Activated T-cell treated with anti-CD3 and anti-CD28 coated beads, Interleukin-2, amount 50 U/mL, for 72 hours (primary cell): ENCODE measurements at regions not wholly inside any gene's neighbourhood (a gene's known extent, or its start where the extent isn't known, plus 50 kb on each side); places are given as distances from the start of the nearest gene placed in this dataset.

Experiments used
- ATAC-seq, 2 donors: fragments of 150-1000 bp; cut with Tn5 transposase; replicated peaks in 1 of 2; 2 replicates each; pipeline ENCODE4 v1.10.0; 2021; ENCODE audit warnings: moderate library complexity in 2 of 2, mild to moderate bottlenecking in 1 of 2
- DNase-seq, 2 donors: peaks; one replicate each; pipeline ENCODE4 v3.0.0; 2021 to 2022; ENCODE audit warnings: mixed read lengths in 1 of 2
- H3K27ac Mint-ChIP-seq: one replicate; pipeline ENCODE4 v1.8.0; 2022; ENCODE audit warnings: mild to moderate bottlenecking, moderate library complexity, mixed read lengths
- H3K27me3 Mint-ChIP-seq: one replicate; pipeline ENCODE4 v1.8.0; 2022; ENCODE audit warnings: low read depth, mixed read lengths
- H3K36me3 Mint-ChIP-seq, 2 donors: one replicate each; pipeline ENCODE4 v1.8.0; 2022; ENCODE audit warnings: mixed read lengths in 2 of 2, mild to moderate bottlenecking in 1 of 2; ENCODE audit not compliant: insufficient read depth in 2 of 2
- H3K4me1 Mint-ChIP-seq: one replicate; pipeline ENCODE4 v1.8.0; 2022; ENCODE audit warnings: low read depth, mixed read lengths
- H3K4me3 Mint-ChIP-seq, 2 donors: one replicate each; pipeline ENCODE4 v1.8.0; 2022; ENCODE audit warnings: mild to moderate bottlenecking in 2 of 2, mixed read lengths in 2 of 2, moderate library complexity in 2 of 2
- H3K9me3 Mint-ChIP-seq, 2 donors: one replicate each; pipeline ENCODE4 v1.8.0; 2022; ENCODE audit warnings: mixed read lengths in 2 of 2

DNA sequence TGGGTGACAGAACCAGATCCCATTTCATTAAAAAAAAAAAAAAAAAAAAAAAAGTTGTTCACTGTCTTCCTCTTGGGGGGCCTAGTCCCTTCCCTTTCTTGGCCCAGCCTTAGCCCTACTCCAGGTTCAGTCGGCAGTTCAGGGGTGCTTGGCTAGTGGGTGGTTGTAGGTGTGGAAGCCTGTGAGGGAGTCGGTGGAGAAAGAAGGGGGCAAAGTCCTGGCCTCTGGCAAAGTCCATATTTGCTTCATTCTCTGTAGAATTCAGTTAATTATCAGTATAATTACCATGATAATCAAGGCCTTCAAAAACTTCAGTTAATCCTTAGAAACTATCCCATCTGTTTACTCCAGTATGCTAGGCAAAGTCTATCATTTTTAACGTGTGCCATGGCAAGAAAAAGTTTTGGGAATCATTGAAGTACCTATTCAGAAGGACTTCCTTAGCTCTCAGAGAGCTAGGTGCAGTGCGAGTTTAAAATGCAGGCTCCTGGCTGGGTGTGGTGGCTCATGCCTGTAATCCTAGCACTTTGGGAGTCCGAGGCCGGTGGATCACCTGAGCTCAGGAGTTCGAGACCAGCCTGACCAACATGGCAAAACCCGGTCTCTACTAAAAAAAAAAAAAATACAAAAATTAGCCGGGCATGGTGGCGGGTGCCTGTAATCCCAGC lies 205.7 kb upstream of the ARG1 start:
- H3K36me3 Mint-ChIP-seq: peaks cover 0 to 2% of the 10 kb centered on the region in 2 donors
- no peaks in the 10 kb centered on the region for H3K9me3 Mint-ChIP-seq
- no peak overlapping the region for H3K4me3 Mint-ChIP-seq
- H3K27ac Mint-ChIP-seq: no peak overlapping the region
- DNase-seq: no peak
- no peak for ATAC-seq
- no peaks in the 10 kb centered on the region for H3K27me3 Mint-ChIP-seq
- peaks cover 20% of the 10 kb centered on the region for H3K4me1 Mint-ChIP-seq

DNA sequence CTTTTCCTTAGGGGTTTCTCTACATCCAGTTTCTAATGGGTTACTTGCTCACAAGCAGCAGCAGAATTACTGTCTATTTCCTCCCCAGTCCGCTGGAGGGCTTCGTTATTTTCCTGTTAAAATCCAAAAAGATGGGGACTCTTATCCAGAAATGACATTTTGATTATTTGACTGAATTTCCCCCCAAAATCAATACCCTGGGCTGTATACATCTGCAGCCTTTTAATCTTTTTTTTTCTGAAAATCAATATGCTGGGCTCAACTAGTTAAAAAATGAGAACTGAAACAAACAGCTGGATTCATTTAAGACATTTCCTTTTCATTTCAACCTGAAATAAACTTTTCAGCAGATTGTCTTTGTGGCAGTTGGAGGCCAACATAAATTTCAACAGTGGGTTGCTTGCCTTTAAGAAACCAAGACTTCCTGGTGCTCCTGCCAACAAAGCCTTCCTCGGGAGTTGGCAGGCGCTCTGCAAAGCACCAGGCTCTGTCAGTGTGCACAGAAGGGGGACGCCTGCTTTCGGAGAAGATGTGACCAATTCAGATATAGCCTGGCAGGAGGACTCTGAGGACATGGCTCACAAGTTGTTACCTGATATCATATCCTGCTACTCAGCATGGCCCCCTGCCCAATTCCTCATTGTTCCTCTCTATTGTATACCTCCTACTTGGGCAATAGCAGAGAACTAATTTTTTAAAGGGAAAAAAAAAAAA lies 204.7 kb upstream of the ARG1 start:
- Mint-ChIP-seq H3K4me3 (no peak overlapping the region), H3K27ac (no peak overlapping the region), H3K9me3 (peaks cover 0 to 2% of the 10 kb centered on the region in 2 donors), H3K36me3 (peaks cover 0 to 2% of the 10 kb centered on the region in 2 donors), H3K4me1 (peaks cover 20% of the 10 kb centered on the region), H3K27me3 (no peaks in the 10 kb centered on the region)
- DNase-seq (no peak), ATAC-seq (no peak)

DNA sequence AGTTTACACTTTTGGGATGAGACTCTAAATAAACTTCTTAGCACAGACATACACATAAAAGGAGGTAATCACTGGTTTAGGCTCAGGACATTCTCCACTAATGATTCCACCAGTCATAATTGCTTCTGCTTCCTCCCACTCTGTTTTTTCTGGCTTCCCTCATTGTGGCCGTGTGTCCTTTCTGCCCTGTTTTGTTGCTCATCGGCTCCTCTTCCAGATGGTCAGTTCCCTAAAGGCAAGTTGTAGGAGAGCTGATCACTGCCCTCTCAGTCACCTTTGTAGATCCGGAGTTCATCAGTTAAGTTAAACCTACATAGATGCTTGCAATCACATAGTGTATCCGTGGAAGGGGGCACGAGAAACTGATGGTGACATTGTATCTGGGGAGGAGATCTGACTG lies 200.5 kb upstream of the ARG1 start:
- Mint-ChIP-seq H3K4me1 (peaks cover 5% of the 10 kb centered on the region), H3K27ac (no peak overlapping the region), H3K27me3 (no peaks in the 10 kb centered on the region), H3K4me3 (no peak overlapping the region), H3K9me3 (peaks cover 0 to 2% of the 10 kb centered on the region in 2 donors), H3K36me3 (peaks cover 0 to 2% of the 10 kb centered on the region in 2 donors)
- DNase-seq (no peak), ATAC-seq (no peak)

DNA sequence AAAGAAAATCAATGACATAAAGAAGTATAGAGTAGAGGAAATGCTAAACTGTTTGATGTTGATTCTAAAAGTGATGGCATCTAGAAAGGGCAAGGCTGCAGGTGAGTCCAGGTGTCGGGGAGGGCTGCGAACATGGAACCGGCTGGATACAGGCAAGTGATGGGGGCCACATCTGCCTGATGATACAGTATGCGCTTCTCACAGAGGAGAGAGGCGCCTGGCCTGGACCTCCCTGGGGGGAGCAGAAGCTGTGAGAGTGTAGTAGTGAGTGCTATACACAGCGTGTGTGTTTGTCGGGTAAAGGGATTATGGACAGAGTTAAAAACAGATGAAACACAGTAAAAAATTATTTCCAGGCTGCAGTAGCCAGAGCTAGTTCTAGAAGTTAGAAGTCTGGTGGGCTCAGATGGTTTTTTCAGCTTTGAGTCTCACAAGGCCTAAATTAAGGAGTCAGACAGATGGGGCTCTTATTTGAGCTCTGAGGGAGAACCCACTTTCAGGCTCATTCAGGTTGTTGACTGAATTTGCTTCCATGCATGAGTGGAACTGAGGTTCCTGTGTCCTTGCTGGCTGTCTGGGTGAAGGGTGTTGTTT lies 195.8 kb upstream of the ARG1 start:
- no peaks in the 10 kb centered on the region for H3K36me3 Mint-ChIP-seq

DNA sequence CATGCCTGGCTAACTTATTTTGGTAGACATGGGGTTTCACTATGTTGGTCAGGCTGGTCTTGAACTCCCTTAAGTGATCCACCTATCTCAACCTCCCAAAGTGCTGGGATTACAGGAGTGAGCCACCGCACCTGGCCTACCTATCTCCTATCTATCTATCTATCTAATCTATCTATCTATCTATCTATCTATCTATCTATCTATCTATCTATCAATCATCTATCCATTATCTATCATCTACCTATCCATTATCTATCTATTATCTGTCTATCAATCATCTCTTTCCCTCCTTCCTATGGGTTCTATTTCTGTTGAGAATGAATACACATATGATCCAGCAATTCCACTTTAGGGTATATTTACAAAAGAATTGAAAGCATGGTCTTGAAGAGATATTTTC lies 194.2 kb upstream of the ARG1 start:
- DNase-seq: no peak
- no peak overlapping the region for H3K4me3 Mint-ChIP-seq
- no peaks in the 10 kb centered on the region for H3K9me3 Mint-ChIP-seq
- peaks cover 0 to 2% of the 10 kb centered on the region in 2 donors for H3K36me3 Mint-ChIP-seq
- ATAC-seq: no peak
- H3K4me1 Mint-ChIP-seq: no peaks in the 10 kb centered on the region
- no peaks in the 10 kb centered on the region for H3K27me3 Mint-ChIP-seq
- peak overlapping the region; percentile 78 for H3K27ac Mint-ChIP-seq

More for the DNA sequence above, 195.8 kb upstream of the ARG1 start:
- no peak overlapping the region for H3K27ac Mint-ChIP-seq
- H3K27me3 Mint-ChIP-seq: no peaks in the 10 kb centered on the region
- DNase-seq (no peak), ATAC-seq (no peak)
- H3K9me3 Mint-ChIP-seq: peaks cover 0 to 2% of the 10 kb centered on the region in 2 donors
- no peak overlapping the region for H3K4me3 Mint-ChIP-seq
- no peaks in the 10 kb centered on the region for H3K4me1 Mint-ChIP-seq

DNA sequence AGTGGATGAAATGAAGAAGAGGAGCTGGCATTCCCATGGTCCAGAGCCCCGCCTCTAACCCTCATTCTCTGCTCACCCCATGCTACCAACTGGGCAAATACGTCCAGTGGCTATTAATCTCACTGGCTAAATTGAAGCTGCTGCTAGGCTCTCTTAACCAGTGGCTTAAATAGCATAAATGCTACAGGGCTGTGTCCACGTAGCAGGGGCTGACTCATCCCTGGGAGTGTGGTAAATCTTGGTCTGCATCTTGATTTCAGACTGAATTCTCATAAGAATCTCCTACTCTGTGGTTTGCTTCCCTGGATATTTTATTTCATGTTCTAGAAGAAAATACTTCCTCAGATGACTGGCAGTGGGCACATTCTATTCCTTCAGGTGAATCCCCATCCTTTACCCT lies 193.1 kb upstream of the ARG1 start:
- ATAC-seq (no peak), DNase-seq (no peak)
- Mint-ChIP-seq H3K9me3 (no peaks in the 10 kb centered on the region), H3K4me1 (no peaks in the 10 kb centered on the region), H3K27ac (no peak overlapping the region), H3K27me3 (no peaks in the 10 kb centered on the region), H3K4me3 (no peak overlapping the region), H3K36me3 (peaks cover 0 to 2% of the 10 kb centered on the region in 2 donors)

DNA sequence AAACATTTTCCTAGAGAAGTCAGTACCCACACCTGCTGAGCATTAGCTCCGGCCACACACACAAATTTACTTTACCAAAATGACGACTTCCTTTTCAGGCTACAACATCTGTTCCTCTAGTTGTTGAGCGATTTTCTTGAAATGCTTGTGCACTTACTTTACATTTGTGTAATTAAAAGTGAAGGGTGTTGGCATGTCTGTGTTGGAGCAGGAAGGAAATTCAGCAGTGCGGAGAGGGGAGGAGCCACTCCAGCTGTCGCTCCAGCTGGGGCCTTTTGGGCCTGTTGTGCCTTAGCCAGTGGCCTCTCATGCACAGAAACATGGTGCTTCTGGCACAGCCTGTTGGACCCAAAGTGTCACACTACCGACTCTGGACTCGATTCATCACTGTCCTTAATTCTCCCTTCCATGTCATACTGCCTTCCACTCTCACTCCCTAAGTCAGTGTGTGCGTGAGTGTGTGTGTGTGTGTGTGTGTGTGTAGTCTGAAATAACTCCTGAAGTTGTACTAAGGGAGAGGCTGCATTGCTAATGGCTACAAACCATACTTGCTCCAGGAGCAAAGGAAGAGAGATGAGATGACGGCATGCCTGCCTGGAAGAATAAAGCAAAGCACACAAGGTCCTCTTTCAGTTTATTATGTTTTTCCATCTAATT lies 191.8 kb upstream of the ARG1 start:
- ATAC-seq (no peak), DNase-seq (no peak)
- peaks cover 0 to 4% of the 10 kb centered on the region in 2 donors for H3K36me3 Mint-ChIP-seq
- no peak overlapping the region for H3K27ac Mint-ChIP-seq
- H3K4me3 Mint-ChIP-seq: no peak overlapping the region
- no peaks in the 10 kb centered on the region for H3K27me3 Mint-ChIP-seq
- H3K9me3 Mint-ChIP-seq: peaks cover 0 to 2% of the 10 kb centered on the region in 2 donors
- no peaks in the 10 kb centered on the region for H3K4me1 Mint-ChIP-seq

DNA sequence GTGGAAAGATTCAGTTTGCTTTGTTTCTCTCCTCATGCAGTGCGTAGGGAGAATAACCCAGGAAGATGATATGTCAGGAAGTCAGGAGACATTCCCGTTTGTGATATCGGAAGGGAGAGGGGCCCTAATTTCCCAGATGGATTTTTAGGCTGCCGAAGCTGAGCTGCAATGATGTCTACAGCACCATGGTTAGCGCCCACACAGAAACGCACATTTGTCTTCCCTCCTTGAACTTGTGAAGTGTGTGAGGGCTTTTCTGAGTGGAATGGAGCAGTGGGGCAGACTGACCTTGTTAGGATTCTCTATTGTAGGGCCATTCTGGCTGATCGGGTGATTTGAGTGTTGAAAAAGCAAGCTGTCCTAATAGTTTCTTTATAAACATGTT lies 191.3 kb upstream of the ARG1 start:
- Mint-ChIP-seq H3K9me3 (peaks cover 0 to 2% of the 10 kb centered on the region in 2 donors), H3K27me3 (no peaks in the 10 kb centered on the region), H3K27ac (no peak overlapping the region), H3K36me3 (peaks cover 0 to 4% of the 10 kb centered on the region in 2 donors), H3K4me3 (no peak overlapping the region), H3K4me1 (no peaks in the 10 kb centered on the region)
- DNase-seq: no peak
- no peak for ATAC-seq

DNA sequence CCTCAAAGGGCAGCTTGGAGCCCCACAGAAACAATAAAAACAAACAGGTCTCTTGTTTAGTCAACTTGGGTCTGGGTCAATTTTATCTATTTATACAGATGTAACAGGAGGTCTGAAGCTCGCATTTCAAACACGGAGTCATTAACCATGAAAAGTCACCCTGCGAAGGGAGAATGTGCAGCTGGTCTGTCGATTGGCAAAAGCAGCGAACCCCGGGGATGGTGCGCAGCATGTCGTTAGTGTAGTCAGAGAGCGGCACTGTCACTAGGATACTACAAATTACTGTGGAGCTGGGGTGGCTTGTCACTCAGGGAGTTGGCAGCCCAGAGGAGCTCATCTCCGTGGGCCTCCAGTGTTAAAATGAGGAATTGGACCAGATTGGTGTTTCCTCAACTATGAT lies 190.4 kb upstream of the ARG1 start:
- Mint-ChIP-seq H3K36me3 (peaks cover 0 to 4% of the 10 kb centered on the region in 2 donors), H3K9me3 (peaks cover 0 to 2% of the 10 kb centered on the region in 2 donors), H3K4me3 (no peak overlapping the region), H3K27me3 (no peaks in the 10 kb centered on the region), H3K27ac (no peak overlapping the region), H3K4me1 (no peaks in the 10 kb centered on the region)
- ATAC-seq (no peak), DNase-seq (no peak)

DNA sequence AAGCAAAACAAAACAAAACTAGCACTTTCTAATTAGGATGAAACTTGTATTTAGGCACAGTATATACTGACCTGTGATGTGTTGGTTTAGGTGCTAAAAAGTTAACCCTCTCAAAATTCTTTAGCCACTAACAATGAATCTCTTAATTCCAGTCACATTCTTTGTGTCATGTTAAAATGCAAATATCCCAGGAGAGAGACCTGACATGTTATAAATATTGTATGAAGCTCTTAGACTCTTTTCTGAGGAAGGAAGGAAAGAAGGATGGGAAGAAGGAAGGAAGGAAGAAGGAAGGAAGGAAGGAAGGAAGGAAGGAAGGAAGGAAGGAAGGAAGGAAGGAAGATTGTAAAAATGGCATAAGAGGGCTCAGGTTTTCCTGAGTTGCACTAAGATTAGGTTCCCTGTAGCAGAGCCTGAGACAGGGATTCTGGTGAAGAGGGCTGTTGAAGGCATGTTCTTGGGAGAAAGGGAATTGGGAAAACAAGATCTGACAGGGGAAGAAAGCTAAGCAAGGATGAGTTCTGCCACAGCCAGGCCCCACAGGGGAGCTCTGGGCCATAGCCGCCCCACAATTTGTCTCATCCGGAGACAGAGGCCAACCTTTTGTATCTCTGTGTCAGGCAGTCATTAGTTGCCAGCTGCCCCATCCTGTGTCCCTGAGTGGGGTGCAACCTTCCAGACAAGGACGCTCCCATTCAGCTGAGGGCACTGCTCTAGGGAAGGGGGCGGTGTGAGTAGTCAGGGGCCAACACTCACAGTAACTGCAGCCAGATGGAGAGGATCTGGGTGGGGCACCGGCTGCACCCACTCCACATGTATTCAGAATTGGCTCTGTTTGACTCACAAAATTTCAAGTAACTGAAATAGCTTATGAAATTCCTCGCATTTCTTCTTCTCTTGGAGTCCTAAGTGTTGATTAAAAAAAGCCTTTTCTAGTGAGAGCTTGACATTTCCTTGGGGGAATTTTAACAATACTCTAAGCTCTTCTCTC lies 189.3 kb upstream of the ARG1 start:
- H3K27ac Mint-ChIP-seq: no peak overlapping the region
- peaks cover 0 to 4% of the 10 kb centered on the region in 2 donors for H3K36me3 Mint-ChIP-seq
- peaks cover 0 to 2% of the 10 kb centered on the region in 2 donors for H3K9me3 Mint-ChIP-seq
- H3K4me1 Mint-ChIP-seq: peaks cover 6% of the 10 kb centered on the region
- DNase-seq (no peak), ATAC-seq (no peak)
- H3K27me3 Mint-ChIP-seq: no peaks in the 10 kb centered on the region
- H3K4me3 Mint-ChIP-seq: no peak overlapping the region

DNA sequence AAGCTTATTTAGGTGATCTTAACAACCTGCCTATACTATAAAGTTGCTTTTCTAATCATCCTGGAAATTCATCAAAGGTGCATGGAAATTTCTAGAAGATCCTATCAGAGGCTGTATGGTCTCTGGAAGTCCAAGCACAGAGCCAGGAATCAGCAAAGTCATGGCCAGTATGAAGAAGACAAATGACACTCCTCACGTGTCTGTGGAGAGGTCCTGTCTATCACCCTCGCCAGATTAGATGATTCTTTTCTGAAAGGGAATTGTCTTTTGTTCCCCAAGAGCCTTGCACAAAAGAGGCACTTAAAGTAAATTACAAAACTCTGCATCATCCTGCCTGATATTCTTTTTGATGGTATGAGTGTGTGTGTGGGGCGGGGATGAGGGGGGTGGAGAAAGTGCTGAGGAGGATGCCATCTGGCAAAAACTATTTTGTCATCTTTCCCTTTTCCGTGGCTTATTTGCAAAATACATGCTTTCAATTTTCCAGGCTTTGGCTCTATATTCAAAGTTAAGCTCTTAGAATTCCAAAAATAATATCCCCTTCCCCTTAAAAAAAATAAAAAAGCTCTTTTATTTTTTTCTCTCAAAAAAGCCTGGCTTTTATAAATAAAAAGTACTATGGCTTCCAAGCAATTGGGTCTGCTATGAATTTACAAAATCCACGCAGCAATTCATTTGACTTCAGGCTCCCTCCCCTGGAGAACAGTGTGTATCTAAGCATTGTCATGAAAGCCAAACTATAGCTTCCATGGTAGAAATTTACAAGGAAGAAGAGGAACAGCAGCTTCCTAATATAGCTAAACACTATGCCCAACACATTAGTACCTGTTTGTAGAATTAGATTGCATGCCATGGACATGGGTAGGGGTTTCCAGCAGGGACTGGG lies 185.2 kb upstream of the ARG1 start:
- ATAC-seq: no peak
- peaks cover 18% of the 10 kb centered on the region for H3K4me1 Mint-ChIP-seq
- peaks cover 7 to 10% of the 10 kb centered on the region in 2 donors for H3K36me3 Mint-ChIP-seq
- peaks cover 4 to 6% of the 10 kb centered on the region in 2 donors for H3K9me3 Mint-ChIP-seq
- no peak overlapping the region for H3K27ac Mint-ChIP-seq
- H3K4me3 Mint-ChIP-seq: no peak overlapping the region
- no peaks in the 10 kb centered on the region for H3K27me3 Mint-ChIP-seq
- no peak for DNase-seq
